ENCODE measurements at regions not wholly inside any gene's neighbourhood (a gene's known extent, or its start where the extent isn't known, plus 50 kb on each side); places are given as distances from the start of the nearest gene placed in this dataset.
"Not testable (repeated sequence)": the region's sequence is repeated elsewhere in the genome, so short reads cannot be mapped to it uniquely, and the experiment has no call there.

- H3K27ac ChIP-seq (replicated peaks; ENCODE audit: low read length), result no peak overlapping the region
- no peak overlapping the region for H3K9ac ChIP-seq (ENCODE audit: low read depth, low read length, poor library complexity)
- H2BK120ac ChIP-seq (ENCODE audit: low read depth, low read length), result no peak overlapping the region
- no peaks in the 10 kb centered on the region for H3K27me3 ChIP-seq (ENCODE audit: control insufficient read depth in 3 of 3, insufficient read depth in 3 of 3, low read depth in 1 of 3, low read length in 3 of 3)
- no peak overlapping the region for H2BK5ac ChIP-seq (ENCODE audit: low read length)
- H3K4me3 ChIP-seq (ENCODE audit: low read length in 2 of 2), result no peak overlapping the region
- no peaks in the 10 kb centered on the region for H3K9me3 ChIP-seq (replicated peaks in 1 of 2; ENCODE audit: control insufficient read depth in 2 of 2, insufficient read depth in 1 of 2, low read depth in 1 of 2, low read length in 2 of 2)
- DNase-seq (ENCODE audit: low spot score), result no peak
- no peak overlapping the region for H2BK12ac ChIP-seq (ENCODE audit: low read length)
- H2AFZ ChIP-seq (ENCODE audit: low read length), result no peak overlapping the region
- H3K18ac ChIP-seq (ENCODE audit: low read length), result no peak overlapping the region
- H4K8ac ChIP-seq (ENCODE audit: low read depth, low read length), result no peak overlapping the region
- H2BK15ac ChIP-seq (ENCODE audit: low read length), result no peak overlapping the region
- no peak overlapping the region for H3K4ac ChIP-seq (ENCODE audit: low read length)
- no peak overlapping the region for H3K14ac ChIP-seq (ENCODE audit: low read length)
- no peak overlapping the region for H3K4me2 ChIP-seq (ENCODE audit: insufficient read depth, low read length, poor library complexity, severe bottlenecking)
- no peak overlapping the region for H2AK5ac ChIP-seq (ENCODE audit: low read depth, low read length)
- no peak overlapping the region for H4K91ac ChIP-seq (ENCODE audit: low read depth, low read length, poor library complexity)
- H3K79me1 ChIP-seq (ENCODE audit: low read depth, low read length), result no peaks in the 10 kb centered on the region
- H3K36me3 ChIP-seq (replicated peaks in 1 of 2; ENCODE audit: control insufficient read depth in 2 of 2, insufficient read depth in 2 of 2, low read length in 2 of 2), result no peaks in the 10 kb centered on the region
- no peak overlapping the region for H3K23ac ChIP-seq (ENCODE audit: low read depth, low read length, poor library complexity)
- whole genome bisulfite sequencing, 2 donors (ENCODE audit: extremely low coverage in 2 of 2, insufficient read length in 2 of 2, insufficient replicate concordance in 1 of 2), result no CpG with 5 or more reads among the region's 5 CpGs
- peaks cover 0 to 2% of the 10 kb centered on the region in 2 donors for H3K4me1 ChIP-seq (ENCODE audit: control insufficient read depth in 2 of 2, insufficient read depth in 1 of 2, low read depth in 1 of 2, low read length in 2 of 2)
Measured at GRCh38 chr4:147289181-147289580, 191.7 kb upstream of the EDNRA start.

- H3K4me2 ChIP-seq (ENCODE audit: insufficient read depth, low read length, poor library complexity, severe bottlenecking); H3K79me1 ChIP-seq (ENCODE audit: low read depth, low read length); H2BK12ac ChIP-seq (ENCODE audit: low read length); H3K27me3 ChIP-seq (ENCODE audit: control insufficient read depth in 3 of 3, insufficient read depth in 3 of 3, low read depth in 1 of 3, low read length in 3 of 3); H3K36me3 ChIP-seq (replicated peaks in 1 of 2; ENCODE audit: control insufficient read depth in 2 of 2, insufficient read depth in 2 of 2, low read length in 2 of 2); DNase-seq (ENCODE audit: low spot score); H3K14ac ChIP-seq (ENCODE audit: low read length); H3K4ac ChIP-seq (ENCODE audit: low read length); H3K23ac ChIP-seq (ENCODE audit: low read depth, low read length, poor library complexity); H3K4me1 ChIP-seq (ENCODE audit: control insufficient read depth in 2 of 2, insufficient read depth in 1 of 2, low read depth in 1 of 2, low read length in 2 of 2); H4K8ac ChIP-seq (ENCODE audit: low read depth, low read length); H2BK120ac ChIP-seq (ENCODE audit: low read depth, low read length); H3K9ac ChIP-seq (ENCODE audit: low read depth, low read length, poor library complexity); H3K9me3 ChIP-seq (replicated peaks in 1 of 2; ENCODE audit: control insufficient read depth in 2 of 2, insufficient read depth in 1 of 2, low read depth in 1 of 2, low read length in 2 of 2); H3K18ac ChIP-seq (ENCODE audit: low read length); H2BK5ac ChIP-seq (ENCODE audit: low read length); H2BK15ac ChIP-seq (ENCODE audit: low read length); H4K91ac ChIP-seq (ENCODE audit: low read depth, low read length, poor library complexity); H2AK5ac ChIP-seq (ENCODE audit: low read depth, low read length); H3K4me3 ChIP-seq (ENCODE audit: low read length in 2 of 2); H3K27ac ChIP-seq (replicated peaks; ENCODE audit: low read length): not testable (repeated sequence)
- H2AFZ ChIP-seq (ENCODE audit: low read length), result peak overlapping the region; percentile 11
- WGBS, 2 donors (ENCODE audit: extremely low coverage in 2 of 2, insufficient read length in 2 of 2, insufficient replicate concordance in 1 of 2), result no CpG with 5 or more reads among the region's 10 CpGs
Measured at GRCh38 chr4:147292604-147293313, 188.1 kb upstream of the EDNRA start.

GRCh38 chr4:147293314-147293677, 187.6 kb upstream of the EDNRA start:
- WGBS, 2 donors (ENCODE audit: extremely low coverage in 2 of 2, insufficient read length in 2 of 2, insufficient replicate concordance in 1 of 2), result no CpG with 5 or more reads among the region's 6 CpGs
- not testable (repeated sequence) for DNase-seq (ENCODE audit: low spot score)

GRCh38 chr4:147299205-147299604, 181.7 kb upstream of the EDNRA start:
- WGBS, 2 donors (ENCODE audit: extremely low coverage in 2 of 2, insufficient read length in 2 of 2, insufficient replicate concordance in 1 of 2), result no CpG with 5 or more reads among the region's 1 CpG
- Histone ChIP-seq H2BK120ac (ENCODE audit: low read depth, low read length) (no peak overlapping the region), H3K27me3 (ENCODE audit: control insufficient read depth in 3 of 3, insufficient read depth in 3 of 3, low read depth in 1 of 3, low read length in 3 of 3) (no peaks in the 10 kb centered on the region), H2BK15ac (ENCODE audit: low read length) (no peak overlapping the region), H3K9ac (ENCODE audit: low read depth, low read length, poor library complexity) (no peak overlapping the region), H4K8ac (ENCODE audit: low read depth, low read length) (no peak overlapping the region), H2BK12ac (ENCODE audit: low read length) (no peak overlapping the region), H3K4me2 (ENCODE audit: insufficient read depth, low read length, poor library complexity, severe bottlenecking) (no peak overlapping the region), H2AFZ (ENCODE audit: low read length) (no peak overlapping the region), H3K18ac (ENCODE audit: low read length) (no peak overlapping the region), H3K27ac (replicated peaks; ENCODE audit: low read length) (no peak overlapping the region), H3K79me1 (ENCODE audit: low read depth, low read length) (no peaks in the 10 kb centered on the region), H3K9me3 (replicated peaks in 1 of 2; ENCODE audit: control insufficient read depth in 2 of 2, insufficient read depth in 1 of 2, low read depth in 1 of 2, low read length in 2 of 2) (no peaks in the 10 kb centered on the region), H2BK5ac (ENCODE audit: low read length) (no peak overlapping the region), H3K36me3 (replicated peaks in 1 of 2; ENCODE audit: control insufficient read depth in 2 of 2, insufficient read depth in 2 of 2, low read length in 2 of 2) (no peaks in the 10 kb centered on the region), H3K4me3 (ENCODE audit: low read length in 2 of 2) (no peak overlapping the region), H3K4ac (ENCODE audit: low read length) (no peak overlapping the region), H3K14ac (ENCODE audit: low read length) (no peak overlapping the region), H2AK5ac (ENCODE audit: low read depth, low read length) (no peak overlapping the region), H3K23ac (ENCODE audit: low read depth, low read length, poor library complexity) (no peak overlapping the region), H4K91ac (ENCODE audit: low read depth, low read length, poor library complexity) (no peak overlapping the region), H3K4me1 (ENCODE audit: control insufficient read depth in 2 of 2, insufficient read depth in 1 of 2, low read depth in 1 of 2, low read length in 2 of 2) (no peaks in the 10 kb centered on the region)
- no peak for DNase-seq (ENCODE audit: low spot score)

More at GRCh38 chr4:147293314-147293677, 187.6 kb upstream of the EDNRA start:
- not testable (repeated sequence) for H3K4me2 ChIP-seq (ENCODE audit: insufficient read depth, low read length, poor library complexity, severe bottlenecking); H2AFZ ChIP-seq (ENCODE audit: low read length); H2AK5ac ChIP-seq (ENCODE audit: low read depth, low read length); H3K36me3 ChIP-seq (replicated peaks in 1 of 2; ENCODE audit: control insufficient read depth in 2 of 2, insufficient read depth in 2 of 2, low read length in 2 of 2); H3K27me3 ChIP-seq (ENCODE audit: control insufficient read depth in 3 of 3, insufficient read depth in 3 of 3, low read depth in 1 of 3, low read length in 3 of 3); H3K14ac ChIP-seq (ENCODE audit: low read length); H3K9ac ChIP-seq (ENCODE audit: low read depth, low read length, poor library complexity); H3K4ac ChIP-seq (ENCODE audit: low read length); H2BK120ac ChIP-seq (ENCODE audit: low read depth, low read length); H2BK12ac ChIP-seq (ENCODE audit: low read length); H3K79me1 ChIP-seq (ENCODE audit: low read depth, low read length); H3K18ac ChIP-seq (ENCODE audit: low read length); H2BK5ac ChIP-seq (ENCODE audit: low read length); H3K23ac ChIP-seq (ENCODE audit: low read depth, low read length, poor library complexity); H3K4me1 ChIP-seq (ENCODE audit: control insufficient read depth in 2 of 2, insufficient read depth in 1 of 2, low read depth in 1 of 2, low read length in 2 of 2); H3K4me3 ChIP-seq (ENCODE audit: low read length in 2 of 2); H4K91ac ChIP-seq (ENCODE audit: low read depth, low read length, poor library complexity); H4K8ac ChIP-seq (ENCODE audit: low read depth, low read length); H2BK15ac ChIP-seq (ENCODE audit: low read length); H3K27ac ChIP-seq (replicated peaks; ENCODE audit: low read length); H3K9me3 ChIP-seq (replicated peaks in 1 of 2; ENCODE audit: control insufficient read depth in 2 of 2, insufficient read depth in 1 of 2, low read depth in 1 of 2, low read length in 2 of 2)

All from neuronal stem cell (in vitro differentiated cells).